PC-9 (cell line): ENCODE measurements at regions not wholly inside any gene's neighbourhood (a gene's known extent, or its start where the extent isn't known, plus 50 kb on each side); places are given as distances from the start of the nearest gene placed in this dataset.

ENCODE experiments used
- EZH2 ChIP-seq: fragments of 200-600 bp; sonication (generic); IDR thresholded peaks from 2 replicates; pipeline ENCODE4 v1.8.0; 2017; ENCODE audit warnings: antibody characterized with exemption, low read depth
- TF ChIP-seq, protein P1 (sequence below): fragments of 200-600 bp; sonication (generic); conservative IDR thresholded peaks from 2 replicates; pipeline ENCODE4 v1.6.1; 2017; ENCODE audit warnings: mixed run types, antibody characterized with exemption, mild to moderate bottlenecking, moderate library complexity

DNA sequence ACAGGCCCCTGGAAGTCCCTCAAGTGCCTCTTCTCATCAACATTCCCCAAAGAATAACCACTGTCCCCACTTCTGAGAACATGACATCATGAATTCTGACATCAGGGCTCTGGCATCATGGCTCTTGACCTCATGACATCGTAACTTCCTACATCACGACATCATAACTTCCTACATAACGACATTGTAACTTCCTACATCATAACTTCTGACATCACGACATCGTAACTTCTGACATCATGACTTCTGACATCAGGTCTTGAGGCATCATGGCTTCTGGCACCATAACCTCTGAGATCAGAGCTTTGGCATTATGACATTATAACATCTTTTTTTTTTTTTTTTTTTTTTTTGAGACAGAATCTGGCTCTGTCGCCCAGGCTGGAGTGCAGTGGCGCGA, 66.7 kb upstream of the FAM20C start:
- TF ChIP-seq, protein P1, sequence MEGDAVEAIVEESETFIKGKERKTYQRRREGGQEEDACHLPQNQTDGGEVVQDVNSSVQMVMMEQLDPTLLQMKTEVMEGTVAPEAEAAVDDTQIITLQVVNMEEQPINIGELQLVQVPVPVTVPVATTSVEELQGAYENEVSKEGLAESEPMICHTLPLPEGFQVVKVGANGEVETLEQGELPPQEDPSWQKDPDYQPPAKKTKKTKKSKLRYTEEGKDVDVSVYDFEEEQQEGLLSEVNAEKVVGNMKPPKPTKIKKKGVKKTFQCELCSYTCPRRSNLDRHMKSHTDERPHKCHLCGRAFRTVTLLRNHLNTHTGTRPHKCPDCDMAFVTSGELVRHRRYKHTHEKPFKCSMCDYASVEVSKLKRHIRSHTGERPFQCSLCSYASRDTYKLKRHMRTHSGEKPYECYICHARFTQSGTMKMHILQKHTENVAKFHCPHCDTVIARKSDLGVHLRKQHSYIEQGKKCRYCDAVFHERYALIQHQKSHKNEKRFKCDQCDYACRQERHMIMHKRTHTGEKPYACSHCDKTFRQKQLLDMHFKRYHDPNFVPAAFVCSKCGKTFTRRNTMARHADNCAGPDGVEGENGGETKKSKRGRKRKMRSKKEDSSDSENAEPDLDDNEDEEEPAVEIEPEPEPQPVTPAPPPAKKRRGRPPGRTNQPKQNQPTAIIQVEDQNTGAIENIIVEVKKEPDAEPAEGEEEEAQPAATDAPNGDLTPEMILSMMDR: no peak
- TF ChIP-seq EZH2: no peak
